HG03025 (cell line): ENCODE measurements at regions not wholly inside any gene's neighbourhood (a gene's known extent, or its start where the extent isn't known, plus 50 kb on each side); places are given as distances from the start of the nearest gene placed in this dataset.

Experiments
- ATAC-seq: cut with Tn5 transposase; IDR thresholded peaks from one replicate; pipeline ENCODE4 v1.9.1; 2021; ENCODE audit warnings: mild to moderate bottlenecking, moderate library complexity; ENCODE audit not compliant: unreplicated experiment, low FRiP score

- no peak for ATAC-seq
Measured at GRCh38 chr7:11290863-11291262, 317.2 kb downstream of the PHF14 start.

GRCh38 chr7:11294218-11294617 lies 320.5 kb downstream of the PHF14 start:
- ATAC-seq, result no peak

GRCh38 chr7:11294965-11295364 lies 321.3 kb downstream of the PHF14 start:
- no peak for ATAC-seq

GRCh38 chr7:11297126-11297625 lies 323.5 kb downstream of the PHF14 start:
- no peak for ATAC-seq

- no peak for ATAC-seq
Measured at GRCh38 chr7:11297764-11298163, 324.1 kb downstream of the PHF14 start.

- no peak for ATAC-seq
Measured at GRCh38 chr7:11298220-11298619, 324.5 kb downstream of the PHF14 start.

GRCh38 chr7:11300241-11300640 lies 326.6 kb downstream of the PHF14 start:
- ATAC-seq, result no peak

- ATAC-seq, result no peak
Measured at GRCh38 chr7:11302121-11302520, 328.4 kb downstream of the PHF14 start.

- no peak for ATAC-seq
Measured at GRCh38 chr7:11313801-11314200, 340.1 kb downstream of the PHF14 start.

- ATAC-seq, result no peak
Measured at GRCh38 chr7:11315666-11316258, 342.1 kb downstream of the PHF14 start.

- ATAC-seq, result peak; percentile 61
Measured at GRCh38 chr7:11317766-11318165, 344.1 kb downstream of the PHF14 start.

- no peak for ATAC-seq
Measured at GRCh38 chr7:11319491-11320274, 346.0 kb downstream of the PHF14 start.
